Mesenchymal stem cell (in vitro differentiated cells and primary cell): ENCODE measurements at regions not wholly inside any gene's neighbourhood (a gene's known extent, or its start where the extent isn't known, plus 50 kb on each side); places are given as distances from the start of the nearest gene placed in this dataset.

ENCODE experiments used
- DNase-seq: peaks from one replicate; pipeline ENCODE4 v3.0.0-alpha.2; 2013
- H2AFZ ChIP-seq: one replicate; pipeline ENCODE4 v1.6.1; 2013; ENCODE audit warnings: low read depth, mild to moderate bottlenecking, control low read depth, inconsistent platforms, low read length, moderate library complexity
- H2AK5ac ChIP-seq: 2 replicates; pipeline ENCODE4 v1.6.1; 2013; ENCODE audit warnings: low read length, moderate library complexity, mild to moderate bottlenecking, inconsistent platforms; ENCODE audit not compliant: severe bottlenecking
- H2BK120ac ChIP-seq: one replicate; pipeline ENCODE4 v1.6.1; 2013; ENCODE audit warnings: low read depth, mild to moderate bottlenecking, inconsistent platforms, low read length, moderate library complexity
- H2BK12ac ChIP-seq, 2 experiments: one replicate each; pipeline ENCODE4 v1.6.1; 2013; ENCODE audit warnings: inconsistent platforms in 2 of 2, low read length in 2 of 2, mild to moderate bottlenecking in 2 of 2, moderate library complexity in 2 of 2, control low read depth in 1 of 2
- H2BK15ac ChIP-seq: one replicate; pipeline ENCODE4 v1.6.1; 2013; ENCODE audit warnings: mild to moderate bottlenecking, low read depth, inconsistent platforms; ENCODE audit not compliant: poor library complexity, severe bottlenecking
- H2BK5ac ChIP-seq: 2 replicates; pipeline ENCODE4 v1.6.1; 2013; ENCODE audit warnings: low read depth, mild to moderate bottlenecking, low read length, control low read depth, inconsistent platforms; ENCODE audit not compliant: poor library complexity, severe bottlenecking
- H3K14ac ChIP-seq, 2 experiments: one replicate each; pipeline ENCODE4 v1.6.1; 2013; ENCODE audit warnings: inconsistent platforms in 2 of 2, low read length in 2 of 2, control low read depth in 1 of 2, mild to moderate bottlenecking in 1 of 2, moderate library complexity in 1 of 2
- H3K18ac ChIP-seq, 2 experiments: one replicate each; pipeline ENCODE4 v1.6.1; 2013; ENCODE audit warnings: inconsistent platforms in 2 of 2, low read length in 2 of 2, control low read depth in 1 of 2, low read depth in 1 of 2, mild to moderate bottlenecking in 1 of 2
- H3K23ac ChIP-seq, 2 experiments: one replicate each; pipeline ENCODE4 v1.6.1; 2013; ENCODE audit warnings: inconsistent platforms in 2 of 2, low read length in 2 of 2, mild to moderate bottlenecking in 2 of 2, moderate library complexity in 2 of 2, control low read depth in 1 of 2
- H3K27ac ChIP-seq: 2 replicates; pipeline ENCODE4 v1.5.1; 2013; ENCODE audit warnings: mild to moderate bottlenecking, moderate library complexity, low read length, control low read depth, inconsistent platforms; ENCODE audit not compliant: poor library complexity, severe bottlenecking
- H3K27me3 ChIP-seq, 2 experiments: 2 replicates each; pipeline versions ENCODE4 v1.6.1 to v1.7.0; 2013; ENCODE audit warnings: low read length in 2 of 2, mild to moderate bottlenecking in 2 of 2, moderate library complexity in 2 of 2, control low read depth in 1 of 2, inconsistent platforms in 1 of 2; ENCODE audit not compliant: control insufficient read depth in 1 of 2, insufficient read depth in 1 of 2
- H3K36me3 ChIP-seq, 2 experiments: 2 replicates each; pipeline versions ENCODE4 v1.6.1 to v1.7.0; 2013; ENCODE audit warnings: low read length in 2 of 2, control low read depth in 1 of 2, inconsistent platforms in 1 of 2, low read depth in 1 of 2, mild to moderate bottlenecking in 1 of 2; ENCODE audit not compliant: insufficient read depth in 2 of 2, control insufficient read depth in 1 of 2
- H3K4ac ChIP-seq, 2 experiments: one replicate each; pipeline ENCODE4 v1.6.1; 2013; ENCODE audit warnings: inconsistent platforms in 2 of 2, low read length in 2 of 2, mild to moderate bottlenecking in 2 of 2, moderate library complexity in 2 of 2, control low read depth in 1 of 2, low read depth in 1 of 2
- H3K4me1 ChIP-seq: 2 replicates; pipeline ENCODE4 v1.6.1; 2013; ENCODE audit warnings: low read depth, low read length, control low read depth; ENCODE audit not compliant: control insufficient read depth, insufficient read depth
- H3K4me2 ChIP-seq: 2 replicates; pipeline ENCODE4 v1.6.1; 2013; ENCODE audit warnings: low read length, mild to moderate bottlenecking, inconsistent platforms; ENCODE audit not compliant: poor library complexity, severe bottlenecking
- H3K4me3 ChIP-seq, 2 experiments: 2 replicates each; pipeline versions ENCODE4 v1.5.1 to v1.7.0; 2013; ENCODE audit warnings: low read length in 2 of 2, mild to moderate bottlenecking in 2 of 2, control low read depth in 1 of 2, low read depth in 1 of 2; ENCODE audit not compliant: insufficient read depth in 1 of 2
- H3K79me1 ChIP-seq: replicated peaks from 2 replicates; pipeline ENCODE4 v1.6.1; 2013; ENCODE audit warnings: mild to moderate bottlenecking, control low read depth, low read length, inconsistent platforms; ENCODE audit not compliant: poor library complexity, severe bottlenecking
- H3K9ac ChIP-seq: 2 replicates; pipeline ENCODE4 v1.7.0; 2013; ENCODE audit warnings: mild to moderate bottlenecking, low read length, moderate library complexity
- H3K9me3 ChIP-seq: 2 replicates; pipeline ENCODE4 v1.7.0; 2013; ENCODE audit warnings: mild to moderate bottlenecking, low read length; ENCODE audit not compliant: control insufficient read depth
- H4K8ac ChIP-seq: one replicate; pipeline ENCODE4 v1.6.1; 2013; ENCODE audit warnings: inconsistent platforms, mild to moderate bottlenecking, low read length, moderate library complexity
- H4K91ac ChIP-seq: one replicate; pipeline ENCODE4 v1.6.1; 2013; ENCODE audit warnings: mild to moderate bottlenecking, low read length, inconsistent platforms
- WGBS: methylation state at CpG from one replicate; pipeline ENCODE4 v1.1.7; 2013; ENCODE audit warnings: mixed read lengths; 5-methylcytosine and 5-hydroxymethylcytosine counted together

GRCh38 chr12:124481257-124481750, 86.1 kb downstream of the NCOR2 start:
- Histone ChIP-seq H3K9me3 (no peaks in the 10 kb centered on the region), H3K27ac (peak overlapping the region; percentile 73), H3K18ac (no peak overlapping the region), H3K9ac (no peak overlapping the region), H4K91ac (no peak overlapping the region), H3K4me3 (no peak overlapping the region), H2BK15ac (peak overlapping the region; percentile 73), H3K36me3 (peaks cover 71 to 82% of the 10 kb centered on the region in 2 experiments), H3K4ac (no peak overlapping the region), H3K14ac (peak overlapping the region in 1 of 2 experiments; percentile 13), H2BK12ac (peak overlapping the region in 1 of 2 experiments; percentile 6), H2AK5ac (peak overlapping the region; percentile 21), H2AFZ (no peak overlapping the region), H3K4me2 (no peak overlapping the region), H3K79me1 (peaks cover 34% of the 10 kb centered on the region), H2BK5ac (peak overlapping the region; percentile 71), H3K23ac (no peak overlapping the region), H3K27me3 (no peaks in the 10 kb centered on the region), H3K4me1 (peaks cover 72% of the 10 kb centered on the region), H2BK120ac (no peak overlapping the region), H4K8ac (no peak overlapping the region)
- WGBS: 95% methylated on average over 17 of the region's 17 CpGs
- no peak for DNase-seq

DNA sequence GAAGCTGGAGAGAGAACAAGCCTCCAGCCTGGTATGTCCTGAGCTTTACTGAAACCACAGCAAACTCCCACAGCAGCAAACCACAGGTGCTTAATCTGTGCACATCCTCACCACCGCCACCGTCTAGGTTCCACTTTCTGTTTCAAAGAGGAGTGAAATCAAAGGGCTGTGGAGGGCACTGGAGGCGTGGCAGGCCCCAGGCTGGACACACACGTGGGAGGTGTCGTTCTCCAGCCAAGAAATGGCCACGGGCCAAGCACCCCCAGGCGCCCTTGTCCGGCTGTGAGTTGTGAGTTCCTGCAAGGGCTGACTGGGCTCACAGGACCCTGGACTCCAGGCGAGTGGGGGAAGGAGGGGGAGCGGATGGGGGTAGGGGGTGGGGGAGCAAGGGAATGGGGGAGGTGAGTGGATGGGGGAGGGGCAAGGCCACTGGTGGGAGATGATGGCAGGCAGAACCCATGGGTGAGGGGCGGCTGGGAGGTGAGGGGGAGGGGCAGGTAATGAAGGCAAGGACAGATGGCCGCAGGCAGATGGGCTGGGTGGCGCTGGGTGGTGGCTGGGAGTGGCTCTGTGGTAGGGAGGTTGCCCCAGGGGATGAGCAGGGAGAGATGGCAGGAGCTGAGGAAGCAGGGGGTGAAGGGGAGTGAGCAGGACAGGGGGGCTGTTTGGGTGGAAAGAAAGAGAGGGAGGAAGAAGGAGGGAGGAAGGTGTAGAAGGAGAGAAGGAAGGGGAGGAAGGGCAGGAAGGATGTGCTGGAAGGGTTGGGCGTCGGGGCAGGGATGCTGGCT, 86.7 kb downstream of the NCOR2 start:
- Histone ChIP-seq H2BK120ac (no peak overlapping the region), H3K9ac (no peak overlapping the region), H3K4me1 (peaks cover 73% of the 10 kb centered on the region), H3K23ac (no peak overlapping the region), H3K27ac (peak overlapping the region; percentile 80), H3K18ac (no peak overlapping the region), H2BK15ac (peak overlapping the region; percentile 73), H3K36me3 (peaks cover 77 to 82% of the 10 kb centered on the region in 2 experiments), H2BK12ac (no peak overlapping the region), H3K14ac (no peak overlapping the region), H3K4ac (no peak overlapping the region), H3K79me1 (peaks cover 30% of the 10 kb centered on the region), H3K4me2 (no peak overlapping the region), H2BK5ac (peak overlapping the region; percentile 71), H3K4me3 (no peak overlapping the region), H2AK5ac (peak overlapping the region; percentile 21), H3K27me3 (no peaks in the 10 kb centered on the region), H4K91ac (no peak overlapping the region), H3K9me3 (no peaks in the 10 kb centered on the region), H4K8ac (no peak overlapping the region), H2AFZ (no peak overlapping the region)
- DNase-seq: peak; percentile 87
- 77% methylated on average over 15 of the region's 15 CpGs for WGBS

DNA sequence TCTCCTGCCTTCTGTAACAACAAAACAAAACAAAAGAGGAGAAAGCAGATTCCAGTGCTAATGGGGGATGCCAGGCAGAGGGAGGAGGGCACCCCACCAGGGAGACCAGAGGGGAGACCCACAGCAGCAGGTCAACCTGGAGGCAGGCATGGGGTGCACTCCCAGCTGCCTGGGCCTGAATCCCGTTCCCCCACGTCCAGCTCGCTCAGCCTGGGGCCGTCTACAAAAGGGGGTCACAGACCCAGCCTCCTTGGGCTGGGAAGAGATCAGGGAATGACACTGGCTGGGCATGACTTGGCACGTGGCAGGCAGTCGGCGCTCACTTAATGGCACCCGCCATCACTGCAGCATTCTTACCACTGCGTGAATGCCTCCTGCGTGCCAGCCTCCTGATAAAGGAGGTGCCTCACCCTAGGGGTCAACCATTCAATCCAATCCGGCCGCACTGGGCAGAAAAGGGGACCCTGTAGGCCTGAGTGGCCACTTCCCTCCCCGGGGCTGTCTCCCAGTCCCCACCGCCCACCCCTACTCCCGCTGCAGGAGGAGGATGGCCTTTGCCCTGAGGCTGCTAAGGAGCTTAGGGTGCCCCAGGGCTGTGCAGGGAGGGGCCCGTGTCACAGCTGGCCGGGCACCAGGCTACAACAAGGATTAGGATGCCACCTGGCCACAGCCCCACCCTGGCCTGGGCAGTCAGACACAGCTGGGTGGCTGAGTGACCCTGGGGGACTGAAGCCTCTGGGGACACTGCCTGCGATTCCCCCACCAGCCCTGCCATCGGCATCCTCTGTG, 87.5 kb downstream of the NCOR2 start:
- no peaks in the 10 kb centered on the region for H3K9me3 ChIP-seq
- no peak overlapping the region for H3K14ac ChIP-seq
- H4K8ac ChIP-seq: peak overlapping the region; percentile 38
- H3K27ac ChIP-seq: peak overlapping the region; percentile 80
- peak overlapping the region in 1 of 2 experiments; percentile 37 for H2BK12ac ChIP-seq
- no peak overlapping the region for H3K4ac ChIP-seq
- H3K4me2 ChIP-seq: peak overlapping the region; percentile 6
- no peak overlapping the region for H3K4me3 ChIP-seq
- peak overlapping the region; percentile 11 for H2AK5ac ChIP-seq
- H3K4me1 ChIP-seq: peaks cover 78% of the 10 kb centered on the region
- peaks cover 75 to 82% of the 10 kb centered on the region in 2 experiments for H3K36me3 ChIP-seq
- no peaks in the 10 kb centered on the region for H3K27me3 ChIP-seq
- peak overlapping the region in 1 of 2 experiments; percentile 6 for H3K18ac ChIP-seq
- WGBS: 94% methylated on average over 19 of the region's 19 CpGs
- no peak overlapping the region for H2AFZ ChIP-seq
- H2BK5ac ChIP-seq: peak overlapping the region; percentile 31
- no peak overlapping the region for H2BK120ac ChIP-seq
- H2BK15ac ChIP-seq: no peak overlapping the region
- no peak overlapping the region for H3K23ac ChIP-seq
- H4K91ac ChIP-seq: no peak overlapping the region
- no peak overlapping the region for H3K9ac ChIP-seq
- peaks cover 35% of the 10 kb centered on the region for H3K79me1 ChIP-seq
- no peak for DNase-seq
